NOMO-1 treated with DMSO at 0.1 percent for 48 hours (cell line): ENCODE measurements at regions not wholly inside any gene's neighbourhood (a gene's known extent, or its start where the extent isn't known, plus 50 kb on each side); places are given as distances from the start of the nearest gene placed in this dataset.
"Not testable (repeated sequence)": the region's sequence is repeated elsewhere in the genome, so short reads cannot be mapped to it uniquely, and the experiment has no call there.

Experiments used
- DNase-seq: peaks from one replicate; lab custom pipeline; 2025; ENCODE audit not compliant: unreplicated experiment; lab: John Stamatoyannopoulos, UW

- DNase-seq: no peak
Measured at GRCh38 chr19:5260381-5260967, 80.1 kb downstream of the PTPRS start.

GRCh38 chr19:5259750-5260149 lies 80.9 kb downstream of the PTPRS start:
- no peak for DNase-seq

- DNase-seq: no peak
Measured at GRCh38 chr19:5257155-5258045, 83.2 kb downstream of the PTPRS start.

GRCh38 chr19:5255602-5256231 lies 84.9 kb downstream of the PTPRS start:
- no peak for DNase-seq

- DNase-seq: no peak
Measured at GRCh38 chr19:5254944-5255343, 85.7 kb downstream of the PTPRS start.

GRCh38 chr19:5254543-5254942 lies 86.1 kb downstream of the PTPRS start:
- no peak for DNase-seq

- no peak for DNase-seq
Measured at GRCh38 chr19:5253406-5254110, 87.1 kb downstream of the PTPRS start.

- DNase-seq: no peak
Measured at GRCh38 chr19:5251096-5252065, 89.2 kb downstream of the PTPRS start.

- no peak for DNase-seq
Measured at GRCh38 chr19:5250127-5250659, 90.4 kb downstream of the PTPRS start.

GRCh38 chr19:5249526-5249925 lies 91.1 kb downstream of the PTPRS start:
- no peak for DNase-seq

- DNase-seq: no peak
Measured at GRCh38 chr19:5247957-5248705, 92.5 kb downstream of the PTPRS start.

- DNase-seq: no peak
Measured at GRCh38 chr19:5246554-5247155, 94.0 kb downstream of the PTPRS start.

GRCh38 chr19:5245631-5246553 lies 94.7 kb downstream of the PTPRS start:
- no peak for DNase-seq

- no peak for DNase-seq
Measured at GRCh38 chr19:5244351-5244750, 96.3 kb downstream of the PTPRS start.

- no peak for DNase-seq
Measured at GRCh38 chr19:5243878-5244277, 96.7 kb downstream of the PTPRS start.

- not testable (repeated sequence) for DNase-seq
Measured at GRCh38 chr19:5241896-5242295, 98.7 kb downstream of the PTPRS start.

- no peak for DNase-seq
Measured at GRCh38 chr19:5240011-5240410, 100.6 kb downstream of the PTPRS start.

GRCh38 chr19:5238700-5239099 lies 101.9 kb downstream of the PTPRS start:
- no peak for DNase-seq
